Tibial nerve (tissue), 4 donors: ENCODE measurements at regions not wholly inside any gene's neighbourhood (a gene's known extent, or its start where the extent isn't known, plus 50 kb on each side); places are given as distances from the start of the nearest gene placed in this dataset.
"Not testable (repeated sequence)": the region's sequence is repeated elsewhere in the genome, so short reads cannot be mapped to it uniquely, and the experiment has no call there.

Experiments used
- DNase-seq, 2 donors: peaks; one replicate each; pipeline ENCODE4 v3.0.0-alpha.2; 2019; ENCODE audit warnings: low spot score in 2 of 2
- H3K27ac ChIP-seq, 4 donors: fragments of 200-600 bp; sonication (generic) in 3 of 4; one replicate each; pipeline ENCODE4 v1.5.1; 2017 to 2019; ENCODE audit warnings: mild to moderate bottlenecking in 1 of 4
- H3K27me3 ChIP-seq, 2 donors: fragments of 200-600 bp; sonication (generic) in 1 of 2; one replicate each; pipeline versions ENCODE4 v1.5.1 to v1.6.0; 2017 to 2019
- H3K36me3 ChIP-seq, 3 donors: fragments of 200-600 bp; sonication (generic); one replicate each; pipeline ENCODE4 v1.5.1; 2018 to 2019
- H3K4me1 ChIP-seq, 4 donors: fragments of 200-600 bp; sonication (generic) in 3 of 4; one replicate each; pipeline ENCODE4 v1.5.1; 2017 to 2019
- H3K4me3 ChIP-seq, 4 donors: fragments of 200-600 bp; sonication (generic) in 3 of 4; one replicate each; pipeline ENCODE4 v1.5.1; 2017 to 2019; ENCODE audit warnings: mild to moderate bottlenecking in 1 of 4, moderate library complexity in 1 of 4
- H3K9me3 ChIP-seq, 4 donors: fragments of 200-600 bp; sonication (generic) in 3 of 4; one replicate each; pipeline ENCODE4 v1.5.1; 2017 to 2019
- EP300 ChIP-seq, 2 donors: sonication (generic); formaldehyde crosslinking; IDR thresholded peaks; one replicate each; pipeline ENCODE4 v1.6.1; 2017; ENCODE audit warnings: antibody characterized with exemption in 2 of 2, mild to moderate bottlenecking in 1 of 2
- POLR2A ChIP-seq, 2 donors: fragments of 450-650 bp; IDR thresholded peaks; one replicate each; pipeline ENCODE4 v1.6.1; 2017; ENCODE audit warnings: antibody characterized with exemption in 2 of 2, mild to moderate bottlenecking in 2 of 2, moderate library complexity in 2 of 2
- WGBS, 2 donors: methylation state at CpG; one replicate each; pipeline ENCODE4 v1.1.5; 2018; 5-methylcytosine and 5-hydroxymethylcytosine counted together
- TF ChIP-seq, protein P1 (sequence below), 5 experiments: fragments of 200-600 bp in 3 of 5; fragments of 450-650 bp in 2 of 5; sonication (generic) in 3 of 5; IDR thresholded peaks; one replicate each; pipeline ENCODE4 v1.5.1; 2016 to 2019; ENCODE audit warnings: antibody characterized with exemption in 5 of 5, mild to moderate bottlenecking in 3 of 5, moderate library complexity in 2 of 5

- 60 to 61% methylated on average over 3 of the region's 3 CpGs for WGBS, 2 donors
- Histone ChIP-seq H3K27me3 (no peaks in the 10 kb centered on the region), H3K27ac (no peak overlapping the region), H3K4me3 (no peak overlapping the region), H3K4me1 (peaks cover 0 to 6% (median 0%) of the 10 kb centered on the region in 4 donors), H3K9me3 (no peaks in the 10 kb centered on the region), H3K36me3 (no peaks in the 10 kb centered on the region)
- TF ChIP-seq, protein P1, sequence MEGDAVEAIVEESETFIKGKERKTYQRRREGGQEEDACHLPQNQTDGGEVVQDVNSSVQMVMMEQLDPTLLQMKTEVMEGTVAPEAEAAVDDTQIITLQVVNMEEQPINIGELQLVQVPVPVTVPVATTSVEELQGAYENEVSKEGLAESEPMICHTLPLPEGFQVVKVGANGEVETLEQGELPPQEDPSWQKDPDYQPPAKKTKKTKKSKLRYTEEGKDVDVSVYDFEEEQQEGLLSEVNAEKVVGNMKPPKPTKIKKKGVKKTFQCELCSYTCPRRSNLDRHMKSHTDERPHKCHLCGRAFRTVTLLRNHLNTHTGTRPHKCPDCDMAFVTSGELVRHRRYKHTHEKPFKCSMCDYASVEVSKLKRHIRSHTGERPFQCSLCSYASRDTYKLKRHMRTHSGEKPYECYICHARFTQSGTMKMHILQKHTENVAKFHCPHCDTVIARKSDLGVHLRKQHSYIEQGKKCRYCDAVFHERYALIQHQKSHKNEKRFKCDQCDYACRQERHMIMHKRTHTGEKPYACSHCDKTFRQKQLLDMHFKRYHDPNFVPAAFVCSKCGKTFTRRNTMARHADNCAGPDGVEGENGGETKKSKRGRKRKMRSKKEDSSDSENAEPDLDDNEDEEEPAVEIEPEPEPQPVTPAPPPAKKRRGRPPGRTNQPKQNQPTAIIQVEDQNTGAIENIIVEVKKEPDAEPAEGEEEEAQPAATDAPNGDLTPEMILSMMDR (IDR thresholded peaks at IDR 0.05), result no peak
- TF ChIP-seq EP300 (IDR thresholded peaks at IDR 0.05) (no peak), POLR2A (IDR thresholded peaks at IDR 0.05) (no peak)
- no peak for DNase-seq
Observed at GRCh38 chr12:105508096-105508495, 177.6 kb downstream of the C12orf75 start.

- no peaks in the 10 kb centered on the region for H3K9me3 ChIP-seq
- no peaks in the 10 kb centered on the region for H3K36me3 ChIP-seq
- no peak overlapping the region for H3K27ac ChIP-seq
- H3K27me3 ChIP-seq, result no peaks in the 10 kb centered on the region
- H3K4me3 ChIP-seq, result no peak overlapping the region
- TF ChIP-seq, protein P1 (IDR thresholded peaks at IDR 0.05), result no peak
- TF ChIP-seq POLR2A (IDR thresholded peaks at IDR 0.05) (no peak), EP300 (IDR thresholded peaks at IDR 0.05) (no peak)
- WGBS, 2 donors, result 50 to 58% methylated on average over 3 of the region's 3 CpGs
- H3K4me1 ChIP-seq, result peaks cover 0 to 6% (median 0%) of the 10 kb centered on the region in 4 donors
- no peak for DNase-seq
Observed at GRCh38 chr12:105510526-105510925, 180.0 kb downstream of the C12orf75 start.

DNA sequence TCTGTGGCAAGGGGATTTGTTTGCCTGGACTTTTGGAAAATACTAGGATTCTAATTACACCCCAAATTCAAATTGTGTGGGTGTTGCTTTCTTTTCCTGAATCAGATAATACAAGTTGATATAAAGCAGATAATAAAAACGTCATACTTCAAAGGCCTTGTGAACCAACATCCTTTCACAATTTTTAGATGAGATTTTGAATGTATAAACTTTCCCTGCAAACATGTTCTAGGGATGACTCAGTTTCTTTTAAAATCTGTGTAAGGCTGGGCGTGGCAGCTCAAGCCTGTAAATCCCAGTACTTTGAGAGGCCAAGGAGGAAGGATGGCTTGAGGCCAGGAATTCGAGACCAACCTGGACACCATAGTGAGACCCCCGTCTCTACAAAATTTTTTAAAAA, 182.4 kb downstream of the C12orf75 start:
- H3K4me1 ChIP-seq, H3K36me3 ChIP-seq, DNase-seq, H3K9me3 ChIP-seq, H3K27ac ChIP-seq, H3K27me3 ChIP-seq, H3K4me3 ChIP-seq: not testable (repeated sequence)
- 67 to 73% methylated on average over 4 of the region's 4 CpGs for WGBS, 2 donors

GRCh38 chr12:105522166-105522825, 191.8 kb downstream of the C12orf75 start:
- no peak for DNase-seq
- no peaks in the 10 kb centered on the region for H3K36me3 ChIP-seq
- no peaks in the 10 kb centered on the region for H3K9me3 ChIP-seq
- 92 to 95% methylated on average over 4 of the region's 4 CpGs for WGBS, 2 donors
- H3K27me3 ChIP-seq, result no peaks in the 10 kb centered on the region
- no peak overlapping the region for H3K27ac ChIP-seq
- H3K4me1 ChIP-seq, result peaks cover 0 to 14% (median 0%) of the 10 kb centered on the region in 4 donors
- H3K4me3 ChIP-seq, result no peak overlapping the region
- no peak for TF ChIP-seq EP300 (IDR thresholded peaks at IDR 0.05)
- TF ChIP-seq, protein P1 (IDR thresholded peaks at IDR 0.05), result no peak
- TF ChIP-seq POLR2A (IDR thresholded peaks at IDR 0.05), result no peak

DNA sequence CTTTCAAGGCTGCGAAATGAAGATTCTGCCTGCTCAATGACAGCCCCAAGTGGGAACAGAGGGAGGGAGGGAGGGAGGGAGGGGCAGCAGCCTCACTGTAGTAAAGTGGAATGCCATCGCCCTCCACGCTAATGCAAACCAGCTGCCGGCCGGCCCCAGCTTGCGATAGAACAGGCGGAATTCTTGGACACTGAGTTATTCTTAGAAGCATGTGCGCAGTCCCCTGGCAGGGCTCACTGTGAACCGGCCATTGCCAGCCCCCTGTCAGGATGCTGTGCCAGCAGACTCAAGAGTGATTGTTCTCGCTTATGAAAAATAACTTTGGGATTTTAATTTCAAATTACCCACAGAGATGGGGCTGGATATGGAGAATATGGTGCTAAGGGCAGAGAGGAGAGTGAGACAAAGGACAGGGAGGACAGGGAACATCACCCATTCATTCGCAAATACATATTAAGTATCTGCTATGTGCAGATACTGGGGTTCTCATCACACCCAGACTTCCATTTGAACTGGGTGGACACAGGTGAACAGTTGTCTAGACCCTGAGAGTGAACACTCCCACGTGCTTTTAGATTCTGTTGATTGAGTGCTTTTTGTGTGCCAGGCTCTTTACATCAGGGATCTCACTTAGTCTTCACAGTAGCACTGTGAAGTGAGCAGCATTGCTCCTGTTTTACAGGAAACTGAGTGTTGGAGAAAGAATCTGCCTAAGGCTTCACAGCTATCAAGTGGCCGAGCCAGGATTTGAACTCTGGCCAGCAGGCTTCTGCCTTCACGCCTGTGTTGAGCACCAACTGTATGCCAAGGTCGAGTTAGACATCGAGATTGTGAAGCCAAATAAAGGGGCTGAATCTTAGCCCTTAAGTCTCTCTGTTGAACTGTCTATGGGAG, 192.9 kb downstream of the C12orf75 start:
- Histone ChIP-seq H3K4me3 (no peak overlapping the region), H3K27me3 (no peaks in the 10 kb centered on the region), H3K9me3 (no peaks in the 10 kb centered on the region), H3K27ac (no peak overlapping the region), H3K36me3 (no peaks in the 10 kb centered on the region), H3K4me1 (peaks cover 0 to 14% (median 0%) of the 10 kb centered on the region in 4 donors)
- 23 to 34% methylated on average over 16 of the region's 16 CpGs for WGBS, 2 donors
- peak; percentile 36 to 44 for DNase-seq
- TF ChIP-seq POLR2A (IDR thresholded peaks at IDR 0.05) (no peak), EP300 (IDR thresholded peaks at IDR 0.05) (peak in 1 of 2 donors; percentile 18)
- TF ChIP-seq, protein P1 (IDR thresholded peaks at IDR 0.05), result no peak
